GM12878 (cell line): ENCODE measurements at regions not wholly inside any gene's neighbourhood (a gene's known extent, or its start where the extent isn't known, plus 50 kb on each side); places are given as distances from the start of the nearest gene placed in this dataset.

Experiments
- ATAC-seq: fragments of 200-7000 bp; cut with Tn5 transposase; 3 replicates; pipeline ENCODE4 v1.9.1; 2020; ENCODE audit warnings: mild to moderate bottlenecking, moderate library complexity
- BruUV-seq: library from RNA; stranded (reverse); fragments of 400-500 nt; replicated peaks from 2 replicates; lab custom pipeline; 2021; lab: Mats Ljungman, UMichigan
- CTCF ChIA-PET: fragments of 300-600 bp; sonication (Branson Sonifier 250); formaldehyde crosslinking; extraction: SDS; loops from one replicate; lab custom pipeline; 2021; ENCODE audit warnings: inconsistent platforms; lab: Yijun Ruan, JAX
- POLR2A ChIA-PET: fragments of 350-600 bp; formaldehyde crosslinking; extraction: SDS; loops from one replicate; lab custom pipeline; 2021; ENCODE audit warnings: inconsistent platforms; lab: Charles Lee
- RAD21 ChIA-PET: fragments of 300-600 bp; sonication (Branson Sonifier 250); formaldehyde crosslinking; loops from one replicate; lab custom pipeline; 2023; ENCODE audit warnings: antibody characterized with exemption; ENCODE audit not compliant: unreplicated experiment; lab: Charles Lee
- SMC1A ChIA-PET: fragments of 300-600 bp; sonication (Branson Sonifier 250); formaldehyde crosslinking; loops from one replicate; lab custom pipeline; 2023; ENCODE audit not compliant: unreplicated experiment, uncharacterized antibody; lab: Charles Lee
- DNase-seq: peaks from one replicate; pipeline ENCODE4 v3.0.0-alpha.2; 2011; ENCODE audit warnings: low read depth, low spot score
- FAIRE-seq: peaks from 3 replicates; lab custom pipeline; 2011; peaks lifted over from hg19 to GRCh38; lab: Jason Lieb, UNC
- H2AFZ ChIP-seq: 2 replicates; pipeline ENCODE4 v1.6.0; 2011; ENCODE audit warnings: low read depth, low read length, control low read depth; ENCODE audit not compliant: control insufficient read depth
- H3K27ac ChIP-seq: 2 replicates; pipeline ENCODE4 v1.5.1; 2011; ENCODE audit warnings: control low read depth; ENCODE audit not compliant: control insufficient read depth, insufficient read depth
- H3K27me3 ChIP-seq, 2 experiments: replicated peaks in 1 of 2; 2 replicates each; pipeline versions ENCODE4 v1.6.0 to v1.6.1; 2011; ENCODE audit warnings: low read length in 1 of 2; ENCODE audit not compliant: control insufficient read depth in 2 of 2, insufficient read depth in 2 of 2
- H3K36me3 ChIP-seq, 2 experiments: 2 replicates each; pipeline ENCODE4 v1.5.1; 2011; ENCODE audit warnings: low read length in 1 of 2; ENCODE audit not compliant: control insufficient read depth in 2 of 2, insufficient read depth in 2 of 2
- H3K4me1 ChIP-seq: 2 replicates; pipeline ENCODE4 v1.6.1; 2011; ENCODE audit warnings: mild to moderate bottlenecking, low read length, moderate library complexity, mixed read lengths; ENCODE audit not compliant: control insufficient read depth, insufficient read depth
- H3K4me2 ChIP-seq: 2 replicates; pipeline ENCODE4 v1.6.0; 2011; ENCODE audit warnings: control low read depth; ENCODE audit not compliant: control insufficient read depth, insufficient read depth
- H3K4me3 ChIP-seq: fragments of 200-600 bp; sonication (generic); 2 replicates; pipeline ENCODE4 v1.5.1; 2016
- H3K79me2 ChIP-seq: 2 replicates; pipeline ENCODE4 v1.6.0; 2011; ENCODE audit warnings: low read length; ENCODE audit not compliant: control insufficient read depth, insufficient read depth
- H3K9ac ChIP-seq: 2 replicates; pipeline ENCODE4 v1.8.0; 2011; ENCODE audit warnings: low read length, control low read depth, mixed read lengths; ENCODE audit not compliant: control insufficient read depth, insufficient read depth
- H3K9me3 ChIP-seq: replicated peaks from 3 replicates; pipeline ENCODE4 v1.5.1; 2011; ENCODE audit warnings: mild to moderate bottlenecking, low read length; ENCODE audit not compliant: control insufficient read depth, insufficient read depth
- H4K20me1 ChIP-seq: 2 replicates; pipeline ENCODE4 v1.6.0; 2011; ENCODE audit not compliant: control insufficient read depth, insufficient read depth
- ASH2L ChIP-seq: fragments of 300-600, 200-600 bp; sonication (generic); IDR thresholded peaks from 2 replicates; pipeline ENCODE4 v1.6.1; 2017; ENCODE audit warnings: low read depth, mild to moderate bottlenecking, borderline replicate concordance
- CHD1 ChIP-seq: IDR thresholded peaks from 2 replicates; pipeline ENCODE4 v1.6.1; 2012; ENCODE audit warnings: low read depth, low read length, improper control_type of control experiment
- FOXK2 ChIP-seq: fragments of 450-650 bp; IDR thresholded peaks from 2 replicates; pipeline ENCODE4 v1.6.1; 2017; ENCODE audit warnings: mild to moderate bottlenecking, moderate library complexity
- HCFC1 ChIP-seq: fragments of 150-350 bp; IDR thresholded peaks from 2 replicates; pipeline ENCODE4 v1.6.1; 2014; ENCODE audit warnings: low read length
- HDGF ChIP-seq: fragments of 450-650 bp; IDR thresholded peaks from 2 replicates; pipeline ENCODE4 v1.6.1; 2016; ENCODE audit warnings: antibody characterized with exemption
- MYC ChIP-seq: IDR thresholded peaks from 2 replicates; pipeline ENCODE4 v1.6.1; 2011; ENCODE audit warnings: mild to moderate bottlenecking, low read length, moderate library complexity, inconsistent platforms; ENCODE audit not compliant: insufficient read depth, insufficient replicate concordance, insufficient read length, severe bottlenecking
- PML ChIP-seq: IDR thresholded peaks from 2 replicates; pipeline ENCODE4 v1.6.1; 2012; ENCODE audit warnings: low read length, inconsistent platforms
- RCOR1 ChIP-seq: conservative IDR thresholded peaks from 2 replicates; pipeline ENCODE4 v1.6.1; 2012; ENCODE audit warnings: low read depth, low read length, improper control_type of control experiment
- SUPT20H ChIP-seq: IDR thresholded peaks from 2 replicates; pipeline ENCODE4 v1.6.1; 2011; ENCODE audit warnings: low read depth, mild to moderate bottlenecking, low read length, moderate library complexity, borderline replicate concordance; ENCODE audit not compliant: control insufficient read depth
- TCF3 ChIP-seq: IDR thresholded peaks from 2 replicates; pipeline ENCODE4 v1.6.1; 2012; ENCODE audit warnings: low read depth, mild to moderate bottlenecking, low read length, borderline replicate concordance; ENCODE audit not compliant: insufficient read depth
- TCF7 ChIP-seq: IDR thresholded peaks from 2 replicates; pipeline ENCODE4 v1.6.1; 2014; ENCODE audit warnings: antibody characterized with exemption, borderline replicate concordance
- YBX1 ChIP-seq: fragments of 450-650 bp; IDR thresholded peaks from 2 replicates; pipeline ENCODE4 v1.6.1; 2016; ENCODE audit warnings: antibody characterized with exemption
- ZNF207 ChIP-seq: fragments of 450-650 bp; IDR thresholded peaks from 2 replicates; pipeline ENCODE4 v1.6.1; 2014; ENCODE audit warnings: antibody characterized with exemption, mild to moderate bottlenecking, borderline replicate concordance
- WGBS: methylation state at CpG from one replicate; pipeline ENCODE4 v1.1.6; 2016; ENCODE audit warnings: low lambda C conversion rate; ENCODE audit not compliant: insufficient replicate concordance, insufficient coverage; ENCODE audit errors: missing lambda C conversion rate; 5-methylcytosine and 5-hydroxymethylcytosine counted together
- in situ Hi-C: fragments of 300-500 bp; cut with MboI; formaldehyde crosslinking; loops from 9 replicates; pipeline ENCODE4 v1.14.3; 2018; ENCODE audit warnings: mixed read lengths
- intact Hi-C: fragments of 100-400 bp; cut with micrococcal nuclease; formaldehyde crosslinking; loops from one replicate; pipeline ENCODE4 v1.14.2; 2022; ENCODE audit not compliant: unreplicated experiment
- TF ChIP-seq, protein P1 (sequence below): fragments of 450-650 bp; IDR thresholded peaks from 2 replicates; pipeline ENCODE4 v1.6.1; 2016; ENCODE audit warnings: mild to moderate bottlenecking
- TF ChIP-seq, protein P2 (sequence below): IDR thresholded peaks from 2 replicates; pipeline ENCODE4 v1.6.1; 2011; ENCODE audit warnings: low read depth, low read length, improper control_type of control experiment, borderline replicate concordance
- TF ChIP-seq, protein P3 (sequence below): fragments of 450-650 bp; IDR thresholded peaks from 2 replicates; pipeline ENCODE4 v1.6.1; 2016; ENCODE audit warnings: mild to moderate bottlenecking, moderate library complexity, borderline replicate concordance
- TF ChIP-seq, protein P4 (sequence below): IDR thresholded peaks from 2 replicates; pipeline ENCODE4 v1.6.1; 2011; ENCODE audit warnings: borderline replicate concordance, low read depth, mild to moderate bottlenecking, moderate library complexity, low read length; ENCODE audit not compliant: insufficient read depth, poor library complexity, severe bottlenecking

DNA sequence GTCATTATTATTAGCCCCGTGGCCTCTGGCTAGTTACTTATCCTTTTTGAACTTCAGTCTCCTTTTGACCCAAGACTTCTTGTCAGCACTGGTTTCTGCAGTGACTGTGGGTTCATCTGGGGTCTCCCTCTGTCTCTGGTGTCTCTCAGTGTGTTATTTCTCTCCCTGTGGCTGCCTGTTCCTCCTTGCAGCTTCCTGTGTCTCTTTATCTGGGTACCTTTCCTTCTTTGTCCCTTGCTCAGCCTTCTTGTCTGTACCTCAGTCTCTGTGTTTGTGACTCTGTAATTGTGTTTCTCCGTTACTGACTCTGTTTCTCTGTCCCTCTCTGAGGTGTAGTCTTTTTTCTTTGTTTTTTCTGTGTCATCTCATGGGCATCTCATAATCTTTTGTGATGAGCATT lies 102.6 kb upstream of the CDH11 start (continued):
- TF ChIP-seq, protein P1, sequence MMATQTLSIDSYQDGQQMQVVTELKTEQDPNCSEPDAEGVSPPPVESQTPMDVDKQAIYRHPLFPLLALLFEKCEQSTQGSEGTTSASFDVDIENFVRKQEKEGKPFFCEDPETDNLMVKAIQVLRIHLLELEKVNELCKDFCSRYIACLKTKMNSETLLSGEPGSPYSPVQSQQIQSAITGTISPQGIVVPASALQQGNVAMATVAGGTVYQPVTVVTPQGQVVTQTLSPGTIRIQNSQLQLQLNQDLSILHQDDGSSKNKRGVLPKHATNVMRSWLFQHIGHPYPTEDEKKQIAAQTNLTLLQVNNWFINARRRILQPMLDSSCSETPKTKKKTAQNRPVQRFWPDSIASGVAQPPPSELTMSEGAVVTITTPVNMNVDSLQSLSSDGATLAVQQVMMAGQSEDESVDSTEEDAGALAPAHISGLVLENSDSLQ = no peak
- no peak for TF ChIP-seq RCOR1
- no peak for TF ChIP-seq CHD1
- no peak for TF ChIP-seq TCF7
- TF ChIP-seq ASH2L = no peak
- no peak for TF ChIP-seq TCF3

DNA sequence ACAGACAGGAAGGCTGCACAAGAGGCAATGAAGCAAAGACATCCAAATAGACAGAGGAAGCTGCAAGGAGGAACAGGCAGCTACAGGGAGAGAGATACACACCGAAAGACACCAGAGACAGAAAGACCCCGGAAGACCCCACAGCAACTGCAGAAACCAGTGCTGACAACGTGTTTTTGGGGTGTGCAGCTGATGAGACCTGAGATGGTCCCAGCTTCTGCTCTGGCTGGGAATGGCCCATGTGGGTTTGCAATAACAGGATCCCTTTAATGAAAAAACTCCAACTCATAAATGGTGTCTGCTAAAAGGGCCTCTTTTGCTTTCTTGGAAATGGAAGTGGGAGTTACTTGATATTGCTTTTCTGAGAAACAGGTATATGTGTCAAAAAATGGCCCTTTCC lies 101.5 kb upstream of the CDH11 start:
- WGBS = 41% methylated on average over 3 of the region's 3 CpGs
- intact Hi-C loops (no loop called here), in situ Hi-C loops (no loop called here)
- Histone ChIP-seq H3K4me1 (no peaks in the 10 kb centered on the region), H3K36me3 (no peaks in the 10 kb centered on the region), H3K27me3 (no peaks in the 10 kb centered on the region), H3K79me2 (no peaks in the 10 kb centered on the region), H3K4me2 (no peak overlapping the region), H3K9me3 (no peaks in the 10 kb centered on the region), H3K27ac (no peak overlapping the region), H4K20me1 (no peaks in the 10 kb centered on the region), H3K4me3 (no peak overlapping the region), H2AFZ (no peak overlapping the region), H3K9ac (no peak overlapping the region)
- no peak for ATAC-seq
- RAD21 ChIA-PET = no interaction called here
- FAIRE-seq = no peak
- BruUV-seq = no TSS peak
- TF ChIP-seq FOXK2 (no peak), SUPT20H (no peak), MYC (no peak), ZNF207 (no peak), PML (no peak), HDGF (no peak), YBX1 (no peak), HCFC1 (no peak)
- TF ChIP-seq, protein P2, sequence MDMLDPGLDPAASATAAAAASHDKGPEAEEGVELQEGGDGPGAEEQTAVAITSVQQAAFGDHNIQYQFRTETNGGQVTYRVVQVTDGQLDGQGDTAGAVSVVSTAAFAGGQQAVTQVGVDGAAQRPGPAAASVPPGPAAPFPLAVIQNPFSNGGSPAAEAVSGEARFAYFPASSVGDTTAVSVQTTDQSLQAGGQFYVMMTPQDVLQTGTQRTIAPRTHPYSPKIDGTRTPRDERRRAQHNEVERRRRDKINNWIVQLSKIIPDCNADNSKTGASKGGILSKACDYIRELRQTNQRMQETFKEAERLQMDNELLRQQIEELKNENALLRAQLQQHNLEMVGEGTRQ = no peak
- TF ChIP-seq, protein P3, sequence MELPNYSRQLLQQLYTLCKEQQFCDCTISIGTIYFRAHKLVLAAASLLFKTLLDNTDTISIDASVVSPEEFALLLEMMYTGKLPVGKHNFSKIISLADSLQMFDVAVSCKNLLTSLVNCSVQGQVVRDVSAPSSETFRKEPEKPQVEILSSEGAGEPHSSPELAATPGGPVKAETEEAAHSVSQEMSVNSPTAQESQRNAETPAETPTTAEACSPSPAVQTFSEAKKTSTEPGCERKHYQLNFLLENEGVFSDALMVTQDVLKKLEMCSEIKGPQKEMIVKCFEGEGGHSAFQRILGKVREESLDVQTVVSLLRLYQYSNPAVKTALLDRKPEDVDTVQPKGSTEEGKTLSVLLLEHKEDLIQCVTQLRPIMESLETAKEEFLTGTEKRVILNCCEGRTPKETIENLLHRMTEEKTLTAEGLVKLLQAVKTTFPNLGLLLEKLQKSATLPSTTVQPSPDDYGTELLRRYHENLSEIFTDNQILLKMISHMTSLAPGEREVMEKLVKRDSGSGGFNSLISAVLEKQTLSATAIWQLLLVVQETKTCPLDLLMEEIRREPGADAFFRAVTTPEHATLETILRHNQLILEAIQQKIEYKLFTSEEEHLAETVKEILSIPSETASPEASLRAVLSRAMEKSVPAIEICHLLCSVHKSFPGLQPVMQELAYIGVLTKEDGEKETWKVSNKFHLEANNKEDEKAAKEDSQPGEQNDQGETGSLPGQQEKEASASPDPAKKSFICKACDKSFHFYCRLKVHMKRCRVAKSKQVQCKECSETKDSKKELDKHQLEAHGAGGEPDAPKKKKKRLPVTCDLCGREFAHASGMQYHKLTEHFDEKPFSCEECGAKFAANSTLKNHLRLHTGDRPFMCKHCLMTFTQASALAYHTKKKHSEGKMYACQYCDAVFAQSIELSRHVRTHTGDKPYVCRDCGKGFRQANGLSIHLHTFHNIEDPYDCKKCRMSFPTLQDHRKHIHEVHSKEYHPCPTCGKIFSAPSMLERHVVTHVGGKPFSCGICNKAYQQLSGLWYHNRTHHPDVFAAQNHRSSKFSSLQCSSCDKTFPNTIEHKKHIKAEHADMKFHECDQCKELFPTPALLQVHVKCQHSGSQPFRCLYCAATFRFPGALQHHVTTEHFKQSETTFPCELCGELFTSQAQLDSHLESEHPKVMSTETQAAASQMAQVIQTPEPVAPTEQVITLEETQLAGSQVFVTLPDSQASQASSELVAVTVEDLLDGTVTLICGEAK = no peak
- TF ChIP-seq, protein P4, sequence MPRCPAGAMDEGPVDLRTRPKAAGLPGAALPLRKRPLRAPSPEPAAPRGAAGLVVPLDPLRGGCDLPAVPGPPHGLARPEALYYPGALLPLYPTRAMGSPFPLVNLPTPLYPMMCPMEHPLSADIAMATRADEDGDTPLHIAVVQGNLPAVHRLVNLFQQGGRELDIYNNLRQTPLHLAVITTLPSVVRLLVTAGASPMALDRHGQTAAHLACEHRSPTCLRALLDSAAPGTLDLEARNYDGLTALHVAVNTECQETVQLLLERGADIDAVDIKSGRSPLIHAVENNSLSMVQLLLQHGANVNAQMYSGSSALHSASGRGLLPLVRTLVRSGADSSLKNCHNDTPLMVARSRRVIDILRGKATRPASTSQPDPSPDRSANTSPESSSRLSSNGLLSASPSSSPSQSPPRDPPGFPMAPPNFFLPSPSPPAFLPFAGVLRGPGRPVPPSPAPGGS = no peak
- POLR2A ChIA-PET = no interaction called here
- SMC1A ChIA-PET = no interaction called here
- no peak for DNase-seq
- CTCF ChIA-PET = no interaction called here
